NB4 (cell line): ENCODE measurements at regions not wholly inside any gene's neighbourhood (a gene's known extent, or its start where the extent isn't known, plus 50 kb on each side); places are given as distances from the start of the nearest gene placed in this dataset.

Experiments
- DNase-seq: peaks from one replicate; pipeline ENCODE4 v3.0.0; 2010; ENCODE audit warnings: low read depth
- H3K4me3 ChIP-seq: one replicate; pipeline ENCODE4 v1.5.1; 2011; ENCODE audit warnings: mild to moderate bottlenecking, low read depth, low read length, moderate library complexity
- MYC ChIP-seq: IDR thresholded peaks from 2 replicates; pipeline ENCODE4 v1.6.1; 2011; ENCODE audit warnings: low read depth, low read length
- POLR2A ChIP-seq: IDR thresholded peaks from 2 replicates; pipeline ENCODE4 v1.6.1; 2011; ENCODE audit warnings: mild to moderate bottlenecking; ENCODE audit not compliant: insufficient read length; ENCODE audit errors: extremely low read depth
- TF ChIP-seq, protein P1 (sequence below): IDR thresholded peaks from 2 replicates; pipeline ENCODE4 v1.6.1; 2011; ENCODE audit warnings: low read depth, low read length
- TF ChIP-seq, protein P2 (sequence below): IDR thresholded peaks from one replicate; pipeline ENCODE4 v1.5.1; 2012; ENCODE audit warnings: low read depth, low read length

DNA sequence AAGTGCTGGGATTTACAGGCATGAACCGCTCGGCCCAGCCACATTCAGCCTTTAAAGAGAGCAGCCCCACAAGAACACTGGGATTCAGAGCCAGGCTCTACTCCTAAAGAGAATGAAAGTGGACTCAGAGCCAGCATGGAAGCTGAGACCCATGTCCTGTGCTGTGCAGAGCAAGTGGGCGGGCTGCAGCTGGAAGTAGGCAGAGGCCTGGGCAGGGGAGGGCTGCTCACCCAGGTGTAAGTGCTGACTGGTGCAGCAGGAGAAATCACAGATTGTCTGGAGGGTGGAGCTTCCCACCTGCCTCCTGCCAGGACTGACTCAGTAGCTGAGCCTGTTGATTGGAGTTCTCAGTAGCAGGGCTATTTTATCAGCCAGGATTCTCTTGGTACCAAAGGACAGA lies 178.7 kb downstream of the KATNIP start:
- no peak overlapping the region for H3K4me3 ChIP-seq
- no peak for DNase-seq
- no peak for TF ChIP-seq MYC

DNA sequence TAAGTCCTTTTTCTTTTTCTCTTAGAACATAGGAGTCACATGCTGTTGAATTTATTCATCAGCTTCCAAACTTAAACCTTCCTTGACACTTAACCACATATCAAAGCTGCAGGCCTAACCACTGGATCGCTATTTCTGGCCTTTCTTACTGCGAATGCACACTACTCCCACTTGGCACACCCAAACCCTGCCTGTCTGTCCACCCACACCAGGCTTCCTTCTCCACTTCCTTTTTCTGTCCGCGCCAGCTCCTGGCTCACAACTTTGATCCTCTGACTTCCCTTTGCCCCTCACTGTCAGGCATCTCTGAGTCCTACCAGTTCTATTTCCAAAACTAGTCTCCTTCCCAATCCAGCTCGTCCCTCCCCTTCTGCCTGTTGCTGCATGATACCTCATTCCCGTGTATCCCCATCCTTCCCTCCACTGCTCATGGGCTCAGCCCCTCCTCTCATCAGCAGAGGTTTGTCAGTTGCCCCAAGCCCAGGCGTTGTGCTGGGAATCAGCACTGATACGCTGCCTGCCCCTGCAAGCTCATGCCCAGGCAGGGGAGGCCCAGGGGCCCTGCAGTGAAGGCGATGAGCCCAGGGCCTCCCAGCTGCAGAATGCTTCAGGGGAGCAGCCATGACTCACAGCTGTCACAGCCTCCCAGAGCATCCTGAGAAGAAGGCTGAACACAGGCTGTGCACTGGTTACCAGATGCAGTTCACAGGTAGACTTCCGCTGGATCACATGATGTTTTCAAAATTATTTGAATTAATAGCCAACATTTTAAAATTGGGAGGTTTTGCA lies 179.8 kb downstream of the KATNIP start:
- peak; percentile 86 for DNase-seq
- no peak overlapping the region for H3K4me3 ChIP-seq
- TF ChIP-seq MYC: no peak
- TF ChIP-seq, protein P1, sequence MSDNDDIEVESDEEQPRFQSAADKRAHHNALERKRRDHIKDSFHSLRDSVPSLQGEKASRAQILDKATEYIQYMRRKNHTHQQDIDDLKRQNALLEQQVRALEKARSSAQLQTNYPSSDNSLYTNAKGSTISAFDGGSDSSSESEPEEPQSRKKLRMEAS: no peak
- TF ChIP-seq, protein P2, sequence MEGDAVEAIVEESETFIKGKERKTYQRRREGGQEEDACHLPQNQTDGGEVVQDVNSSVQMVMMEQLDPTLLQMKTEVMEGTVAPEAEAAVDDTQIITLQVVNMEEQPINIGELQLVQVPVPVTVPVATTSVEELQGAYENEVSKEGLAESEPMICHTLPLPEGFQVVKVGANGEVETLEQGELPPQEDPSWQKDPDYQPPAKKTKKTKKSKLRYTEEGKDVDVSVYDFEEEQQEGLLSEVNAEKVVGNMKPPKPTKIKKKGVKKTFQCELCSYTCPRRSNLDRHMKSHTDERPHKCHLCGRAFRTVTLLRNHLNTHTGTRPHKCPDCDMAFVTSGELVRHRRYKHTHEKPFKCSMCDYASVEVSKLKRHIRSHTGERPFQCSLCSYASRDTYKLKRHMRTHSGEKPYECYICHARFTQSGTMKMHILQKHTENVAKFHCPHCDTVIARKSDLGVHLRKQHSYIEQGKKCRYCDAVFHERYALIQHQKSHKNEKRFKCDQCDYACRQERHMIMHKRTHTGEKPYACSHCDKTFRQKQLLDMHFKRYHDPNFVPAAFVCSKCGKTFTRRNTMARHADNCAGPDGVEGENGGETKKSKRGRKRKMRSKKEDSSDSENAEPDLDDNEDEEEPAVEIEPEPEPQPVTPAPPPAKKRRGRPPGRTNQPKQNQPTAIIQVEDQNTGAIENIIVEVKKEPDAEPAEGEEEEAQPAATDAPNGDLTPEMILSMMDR: no peak
- TF ChIP-seq POLR2A: no peak

DNA sequence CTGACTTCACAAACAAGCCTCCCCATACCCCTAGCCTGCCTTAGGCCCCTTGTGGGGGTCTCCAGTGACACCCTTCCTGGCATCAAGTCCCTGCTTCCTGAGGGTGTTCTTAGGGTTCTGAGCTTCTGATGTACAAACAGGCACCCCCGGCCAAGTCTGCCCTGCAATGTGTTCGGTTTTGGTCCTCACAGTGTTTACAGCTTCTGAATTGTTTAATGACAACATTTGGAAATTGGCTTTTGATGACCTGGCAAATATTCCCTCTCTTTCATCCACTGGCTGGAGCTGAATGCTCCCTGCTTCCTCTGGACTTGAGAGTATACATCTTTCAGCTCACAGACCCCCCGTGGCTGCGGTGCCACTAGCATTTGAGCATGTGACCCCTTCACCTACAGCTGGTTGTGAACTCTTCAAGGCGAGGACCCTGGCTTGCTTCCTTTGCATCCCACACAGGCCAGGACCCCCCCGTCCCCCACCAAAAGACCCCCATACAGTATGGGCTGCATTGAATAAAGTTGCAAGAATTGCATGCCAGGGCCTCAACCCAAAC lies 180.8 kb downstream of the KATNIP start:
- TF ChIP-seq, protein P1: no peak
- TF ChIP-seq MYC: no peak
- TF ChIP-seq, protein P2: no peak
- TF ChIP-seq POLR2A: no peak
- DNase-seq: no peak
- H3K4me3 ChIP-seq: no peak overlapping the region

DNA sequence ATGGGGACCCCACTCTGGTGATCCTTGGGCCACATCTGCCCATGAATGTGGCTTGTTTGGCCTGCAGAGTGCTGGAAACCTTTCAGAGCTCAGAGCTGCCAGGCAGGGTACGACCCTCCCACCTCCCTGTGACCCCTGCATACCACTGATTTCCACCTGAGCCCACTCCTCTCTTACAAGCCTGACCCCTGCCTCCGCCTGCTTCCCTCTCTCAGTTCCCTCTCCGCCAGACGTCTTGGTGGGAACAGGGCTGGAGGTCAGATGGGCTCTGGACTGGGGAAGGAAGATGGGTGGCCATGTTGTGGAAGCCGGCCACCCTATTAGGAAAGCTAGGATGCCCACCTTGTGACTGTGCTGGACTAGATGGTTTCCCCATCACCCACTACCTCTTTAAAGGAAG lies 185.1 kb downstream of the KATNIP start:
- no peak overlapping the region for H3K4me3 ChIP-seq
- DNase-seq: no peak
- TF ChIP-seq, protein P2: no peak
- TF ChIP-seq POLR2A (no peak), MYC (no peak)
- TF ChIP-seq, protein P1: no peak

DNA sequence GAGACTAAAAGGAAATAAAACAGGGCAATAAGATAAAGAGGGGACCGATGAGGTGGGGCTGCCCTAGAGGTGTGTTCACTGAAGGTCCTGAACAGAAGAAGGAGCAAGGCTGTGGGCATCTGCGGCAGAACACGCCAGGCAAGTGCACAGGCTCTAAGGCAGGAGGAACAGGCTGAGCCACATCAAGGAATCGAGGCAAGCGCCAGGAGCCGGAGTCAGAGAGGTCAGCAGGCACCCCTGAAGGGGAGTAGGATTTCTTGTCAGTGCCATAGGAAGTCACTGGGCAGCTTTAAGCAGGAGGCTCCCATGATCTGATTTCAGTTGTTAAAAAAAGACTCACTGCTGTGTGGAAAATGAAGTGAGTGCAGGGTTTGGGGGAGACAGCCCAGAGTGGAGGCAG lies 186.5 kb downstream of the KATNIP start:
- no peak for TF ChIP-seq POLR2A
- TF ChIP-seq MYC: no peak
- TF ChIP-seq, protein P2: no peak
- TF ChIP-seq, protein P1: no peak
- no peak for DNase-seq
- no peak overlapping the region for H3K4me3 ChIP-seq

DNA sequence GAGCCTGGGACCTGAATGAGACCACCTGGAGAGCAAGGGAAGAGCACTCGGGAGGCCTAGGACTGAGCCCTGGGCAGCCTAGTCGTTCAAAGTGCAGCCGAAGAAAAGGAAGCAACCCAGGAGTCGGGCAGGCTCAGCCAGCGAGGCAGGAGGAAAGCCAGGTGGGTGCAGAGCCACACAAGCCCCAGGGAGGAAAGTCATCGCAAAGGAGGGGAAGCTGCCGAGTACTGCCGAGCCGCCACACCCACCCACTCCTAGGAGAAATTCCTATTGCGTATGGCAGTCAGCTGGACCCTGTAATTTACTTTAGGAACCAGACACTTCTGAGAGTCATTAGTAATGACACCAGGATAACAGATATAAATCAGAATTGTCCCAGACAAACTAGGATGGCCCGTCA lies 187.6 kb downstream of the KATNIP start:
- no peak overlapping the region for H3K4me3 ChIP-seq
- no peak for TF ChIP-seq MYC
- DNase-seq: no peak
